Hematopoietic multipotent progenitor cell treated with erythropoietin and hydrocortisone succinate and interleukin-3 and kit ligand, for 4 days (in vitro differentiated cells): ENCODE measurements at regions not wholly inside any gene's neighbourhood (a gene's known extent, or its start where the extent isn't known, plus 50 kb on each side); places are given as distances from the start of the nearest gene placed in this dataset.

Source experiments
- DNase-seq: peaks from one replicate; pipeline ENCODE4 v3.0.0-alpha.2; 2015

DNA sequence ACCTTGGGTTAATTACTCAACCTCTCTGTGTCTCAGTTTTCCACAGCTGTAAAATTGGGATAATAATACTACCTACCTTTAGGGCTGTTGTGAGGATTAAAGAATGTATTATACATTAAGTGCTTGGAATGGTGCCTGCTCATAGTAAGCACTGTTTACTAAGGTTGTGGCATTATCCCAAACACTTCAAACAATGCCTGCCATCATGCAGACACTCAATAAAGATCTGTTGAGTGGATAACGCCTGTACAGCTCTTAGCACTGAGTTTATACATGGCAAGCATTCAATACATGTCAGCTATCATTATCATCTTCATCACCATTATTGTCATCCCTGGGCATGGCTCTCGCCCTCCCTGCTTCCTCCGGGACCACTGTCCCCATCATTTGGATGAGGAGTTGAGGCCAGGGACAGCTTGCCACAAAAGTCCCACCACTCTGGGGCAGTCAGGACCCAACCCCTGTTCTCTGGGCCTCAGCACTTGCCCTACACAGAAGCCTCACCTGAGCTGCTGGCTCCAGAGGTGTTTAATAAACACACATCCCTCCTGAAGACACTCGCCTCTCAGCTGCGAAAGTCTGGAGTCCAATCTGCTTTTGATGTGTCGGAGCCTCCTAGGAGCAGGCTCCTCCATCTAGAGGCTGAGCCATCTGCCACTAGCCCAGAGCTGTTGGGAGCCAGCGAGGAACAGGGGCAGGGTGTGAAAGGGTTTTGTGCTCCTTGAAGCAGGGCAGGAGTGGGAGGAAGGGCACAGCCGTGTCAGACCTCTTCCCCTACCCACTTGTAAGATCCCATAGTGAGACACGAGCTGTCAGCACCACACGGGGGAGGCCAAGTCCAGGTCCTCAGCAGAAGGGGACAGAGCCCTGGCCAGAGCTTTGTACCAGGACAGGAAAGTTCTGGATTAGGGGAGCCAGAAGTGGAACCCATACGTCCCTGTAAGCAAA, 80.9 kb upstream of the ZC3H12A start:
- no peak for DNase-seq

DNA sequence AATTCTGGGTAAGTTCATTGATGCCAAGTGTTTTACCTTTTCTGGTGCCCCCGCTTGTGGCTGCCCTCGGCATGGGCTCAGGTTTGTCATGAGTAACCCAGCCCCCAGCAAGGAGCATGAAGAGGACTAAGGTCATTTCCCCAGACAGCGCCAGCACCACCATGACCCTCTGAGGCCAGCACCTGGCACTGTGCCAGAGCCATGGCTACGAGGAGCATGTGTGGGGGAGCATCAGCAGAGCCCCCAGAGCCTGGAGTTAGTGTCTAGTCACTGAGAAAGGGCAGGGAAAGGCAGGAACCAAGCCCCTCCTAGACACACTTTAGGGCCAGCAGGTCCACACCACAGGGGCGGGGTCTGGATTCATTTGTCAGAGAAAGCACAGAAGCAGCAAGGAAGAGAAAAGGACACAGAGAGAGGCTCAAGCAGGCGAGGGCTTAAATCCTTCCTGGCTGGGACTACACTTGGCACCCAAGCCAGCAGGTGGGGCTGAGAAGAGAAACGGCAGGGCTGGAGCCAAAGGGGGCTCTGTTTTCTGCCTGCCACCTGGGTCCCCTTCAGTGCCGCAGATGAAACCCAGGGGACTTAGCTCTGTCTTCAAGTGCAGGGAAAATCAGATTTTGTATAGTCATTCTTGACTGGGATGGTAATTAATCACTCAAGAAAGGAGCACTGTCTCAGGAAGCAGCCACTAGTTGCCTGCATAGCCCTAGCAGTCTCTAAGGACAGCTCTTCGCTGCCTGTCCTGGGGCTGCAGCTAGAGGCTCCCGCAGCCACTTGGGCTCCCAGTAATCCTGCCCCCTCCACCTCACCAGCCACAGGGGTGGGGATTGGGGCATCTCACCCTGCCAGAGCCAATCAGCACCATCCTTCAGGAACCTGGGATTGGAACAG, 79.6 kb upstream of the ZC3H12A start:
- no peak for DNase-seq

DNA sequence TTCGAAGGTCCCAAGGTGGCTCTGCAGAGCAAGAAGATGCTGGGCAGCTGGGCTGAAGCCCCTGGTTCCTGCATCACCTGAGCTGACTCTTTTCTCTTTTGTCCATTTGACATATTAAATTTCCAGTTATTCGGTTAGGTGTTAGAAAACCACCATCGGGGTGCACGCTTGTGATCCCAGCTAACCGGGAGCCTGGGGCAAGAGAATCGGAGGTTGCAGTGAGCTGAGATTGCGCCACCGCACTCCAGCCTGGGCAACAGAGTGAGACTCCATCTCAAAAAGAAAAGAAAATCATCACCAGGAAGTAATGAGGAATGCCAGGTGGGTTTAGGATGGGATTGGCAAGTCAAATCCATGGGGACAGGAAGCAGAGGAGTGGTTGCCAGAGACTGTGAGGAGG, 76.3 kb upstream of the ZC3H12A start:
- no peak for DNase-seq

DNA sequence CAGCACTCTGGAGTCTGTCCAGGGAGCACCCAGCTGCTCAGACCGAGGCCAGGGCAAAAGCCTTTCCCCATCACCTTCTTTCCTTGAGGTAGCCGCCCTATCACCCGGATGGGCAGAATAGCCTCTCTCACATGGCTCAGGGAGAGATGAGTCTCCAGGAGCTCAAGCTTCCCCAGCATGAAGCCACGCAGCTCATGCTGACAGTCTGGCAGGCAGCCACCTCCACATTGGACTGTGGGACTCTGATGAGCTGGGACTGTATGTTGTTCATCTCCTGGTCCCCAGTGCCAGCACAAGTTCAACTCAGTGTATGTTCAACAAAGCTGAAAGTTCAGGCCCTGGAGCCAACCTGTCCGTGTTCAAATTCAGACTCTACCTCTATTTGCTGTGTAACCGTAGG, 75.2 kb upstream of the ZC3H12A start:
- no peak for DNase-seq

- DNase-seq = no peak
Observed at GRCh38 chr1:37399830-37400464, 74.4 kb upstream of the ZC3H12A start.

DNA sequence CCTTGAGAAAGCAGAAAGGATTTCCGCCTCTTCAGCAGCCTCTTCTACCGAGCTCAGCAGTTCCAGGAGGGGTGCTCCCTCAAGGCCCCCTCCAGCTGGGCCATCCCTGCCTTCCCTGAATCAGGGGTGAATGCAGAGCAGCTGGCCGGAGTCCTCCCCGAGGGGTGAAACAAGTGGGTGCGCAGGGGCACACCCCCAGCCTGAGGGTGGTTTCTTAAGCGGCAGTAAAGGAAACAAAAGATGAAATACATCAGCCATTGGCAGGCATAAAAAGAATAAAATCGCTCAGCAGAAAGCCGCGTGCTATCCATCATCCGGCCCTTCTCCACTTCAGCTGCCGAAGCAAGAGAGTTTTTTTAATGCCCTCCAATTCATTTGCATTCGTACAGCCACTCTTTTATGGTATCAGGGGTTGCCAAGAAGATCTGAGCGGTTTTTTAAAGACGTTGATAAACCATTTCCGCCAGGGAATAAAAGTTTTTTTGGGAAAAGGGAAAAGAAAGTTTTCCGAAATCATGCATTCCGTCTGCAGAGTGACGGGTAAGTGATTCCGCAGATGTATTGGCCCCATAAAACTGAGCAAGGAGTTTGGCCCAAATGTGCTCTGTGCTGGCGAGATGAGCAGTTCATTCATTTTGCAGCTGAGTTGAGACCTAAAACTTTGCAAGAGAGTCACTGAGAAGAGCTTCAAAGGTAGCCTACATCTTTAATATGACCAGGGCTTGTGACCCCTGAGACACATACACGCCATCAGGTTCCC, 73.7 kb upstream of the ZC3H12A start:
- DNase-seq = no peak

GRCh38 chr1:37403166-37403565, 71.2 kb upstream of the ZC3H12A start:
- no peak for DNase-seq

GRCh38 chr1:37404711-37405110, 69.7 kb upstream of the ZC3H12A start:
- DNase-seq = no peak

- peak; percentile 39 for DNase-seq
Observed at GRCh38 chr1:37410105-37410504, 64.3 kb upstream of the ZC3H12A start.

GRCh38 chr1:37410815-37411214, 63.6 kb upstream of the ZC3H12A start:
- peak; percentile 59 for DNase-seq

DNA sequence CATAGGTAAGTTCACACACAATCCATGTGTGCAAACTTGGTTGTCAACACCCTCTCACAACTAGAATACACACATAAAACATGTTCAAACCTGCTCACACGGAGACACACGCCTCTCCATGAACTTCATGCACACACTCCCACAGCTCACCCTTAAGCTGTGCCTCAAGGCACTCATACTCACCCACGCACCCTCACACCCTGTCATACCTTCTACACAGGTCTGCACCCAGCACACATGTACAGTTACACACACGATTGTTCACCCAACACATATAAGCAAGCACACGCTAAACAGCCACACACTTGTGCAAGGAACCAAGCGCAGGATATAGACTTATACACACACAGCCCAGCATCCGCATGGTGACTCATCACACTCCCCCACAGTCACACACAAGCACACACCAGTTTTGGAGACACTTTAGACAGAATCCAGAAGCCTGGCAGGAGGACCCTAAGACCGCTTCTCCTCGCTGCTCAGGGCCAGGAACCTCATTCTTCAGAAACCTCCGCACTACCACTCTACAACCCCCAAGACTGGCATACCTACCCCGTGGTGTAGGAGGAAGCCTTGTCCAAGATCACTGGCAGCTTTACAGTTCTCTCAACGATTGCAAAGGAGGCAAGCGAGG, 58.7 kb upstream of the ZC3H12A start:
- no peak for DNase-seq

GRCh38 chr1:37420456-37420855, 53.9 kb upstream of the ZC3H12A start:
- DNase-seq = no peak

GRCh38 chr1:37423810-37424209, 50.6 kb upstream of the ZC3H12A start:
- no peak for DNase-seq

DNA sequence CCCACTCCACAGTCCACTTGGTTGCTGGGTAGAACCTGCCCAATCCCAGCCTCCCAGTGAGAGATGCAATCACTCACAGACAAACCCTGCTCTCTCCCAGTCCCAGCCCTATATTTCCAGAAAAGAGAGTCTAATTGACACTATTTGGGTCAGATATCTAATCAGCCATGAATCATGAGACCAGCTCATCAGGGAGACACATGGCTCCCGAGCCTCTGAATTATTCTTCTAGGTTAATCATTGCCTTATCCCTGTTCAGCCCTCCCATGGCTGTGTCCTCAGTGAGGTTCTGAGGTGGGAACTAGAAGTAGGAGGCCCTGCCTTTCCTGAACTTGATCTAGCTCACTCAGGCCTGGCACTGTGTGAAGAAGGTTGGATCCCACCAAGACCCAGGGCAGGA, 49.9 kb upstream of the ZC3H12A start:
- no peak for DNase-seq
